Neuron (in vitro differentiated cells): ENCODE measurements at regions not wholly inside any gene's neighbourhood (a gene's known extent, or its start where the extent isn't known, plus 50 kb on each side); places are given as distances from the start of the nearest gene placed in this dataset.

Experiments used
- H2AFZ ChIP-seq: one replicate; pipeline ENCODE4 v1.6.1; 2013; ENCODE audit warnings: low read depth, mild to moderate bottlenecking, inconsistent platforms, low read length, moderate library complexity
- H3K27me3 ChIP-seq: one replicate; pipeline ENCODE4 v1.6.1; 2013; ENCODE audit warnings: low read length; ENCODE audit not compliant: insufficient read depth
- H3K36me3 ChIP-seq: one replicate; pipeline ENCODE4 v1.6.1; 2013; ENCODE audit warnings: low read length; ENCODE audit not compliant: insufficient read depth
- H3K4me1 ChIP-seq: one replicate; pipeline ENCODE4 v1.6.1; 2013; ENCODE audit warnings: low read length; ENCODE audit not compliant: insufficient read depth
- H3K4me3 ChIP-seq: 2 replicates; pipeline ENCODE4 v1.5.1; 2013; ENCODE audit warnings: mild to moderate bottlenecking, low read length, moderate library complexity
- H3K9me3 ChIP-seq: one replicate; pipeline ENCODE4 v1.6.1; 2013; ENCODE audit warnings: low read length

DNA sequence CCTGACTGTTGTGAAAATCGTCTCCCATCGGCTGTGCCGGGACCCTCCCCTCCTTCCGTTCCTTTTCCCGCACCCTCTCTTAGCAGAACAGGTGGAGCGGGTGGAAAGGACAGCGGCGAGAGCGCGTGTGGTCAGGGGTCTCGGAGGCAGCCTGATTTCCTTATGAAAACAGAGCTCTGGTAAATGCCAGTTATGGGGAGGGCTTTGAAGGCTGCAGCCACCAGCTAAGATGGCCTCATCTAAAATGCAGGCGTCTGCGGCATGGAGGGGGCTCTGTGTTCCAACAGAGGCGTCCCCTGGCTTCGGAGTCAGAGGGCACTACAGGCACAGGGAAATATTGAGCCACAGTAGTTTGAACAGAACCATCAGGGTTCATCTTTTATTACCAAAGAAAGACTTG is 93.8 kb upstream of the SOX1 start:
- Histone ChIP-seq H2AFZ (peak overlapping the region; percentile 31), H3K9me3 (no peaks in the 10 kb centered on the region), H3K36me3 (no peaks in the 10 kb centered on the region), H3K27me3 (peaks cover 3% of the 10 kb centered on the region), H3K4me1 (peaks cover 33% of the 10 kb centered on the region), H3K4me3 (peak overlapping the region; percentile 32)

DNA sequence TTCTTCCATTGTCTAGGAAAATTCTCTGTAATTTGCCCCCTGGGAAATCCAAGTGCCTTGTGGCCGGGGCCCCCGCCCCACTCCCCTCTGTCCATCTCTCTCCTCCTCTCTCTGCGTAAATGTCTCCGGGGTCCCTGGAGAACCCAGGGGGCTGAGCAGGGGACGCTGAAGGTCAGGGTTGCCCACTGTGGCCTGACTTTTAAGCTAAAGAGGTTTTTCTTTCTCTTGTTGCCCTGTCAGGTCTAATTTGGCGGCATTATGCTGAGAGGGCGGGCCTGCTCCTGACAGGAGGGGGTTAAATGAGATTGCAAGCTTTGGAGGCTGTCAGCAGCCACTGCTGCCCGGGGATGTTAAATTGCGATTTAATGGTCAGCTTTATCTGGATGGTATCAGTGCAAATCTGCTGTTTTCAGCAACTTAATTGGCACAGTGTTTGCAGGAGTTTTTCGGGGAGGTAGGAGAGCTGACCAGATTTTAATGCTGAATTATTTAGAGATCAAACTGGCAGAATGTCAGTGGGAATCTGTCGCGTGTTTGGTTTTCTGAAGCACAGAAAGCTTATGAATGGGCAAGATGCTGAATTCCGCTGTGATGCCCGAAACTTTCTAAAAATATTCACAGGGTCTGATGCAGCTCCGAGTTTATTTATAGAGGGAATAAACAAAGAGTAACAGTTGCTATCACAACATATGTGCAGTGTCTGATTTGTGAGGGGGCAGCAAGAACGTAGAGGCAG is 93.2 kb upstream of the SOX1 start:
- Histone ChIP-seq H3K4me3 (peak overlapping the region; percentile 32), H3K9me3 (no peaks in the 10 kb centered on the region), H3K36me3 (no peaks in the 10 kb centered on the region), H3K4me1 (peaks cover 33% of the 10 kb centered on the region), H3K27me3 (peaks cover under 1% of the 10 kb centered on the region), H2AFZ (peak overlapping the region; percentile 31)

DNA sequence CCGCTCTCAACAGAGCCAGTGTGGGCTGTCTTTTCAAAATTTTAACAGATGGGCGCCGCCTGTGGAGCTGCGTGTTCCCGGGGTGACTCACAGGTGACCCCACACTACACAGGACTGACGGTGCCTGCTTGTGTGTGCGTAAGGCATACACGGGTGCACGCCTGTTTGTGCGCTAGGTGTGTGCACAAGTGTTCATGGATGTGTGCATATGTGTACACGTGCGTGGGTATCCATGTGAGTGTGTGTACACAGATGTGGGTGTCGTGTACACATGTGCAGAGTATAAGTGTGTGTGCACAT is 92.7 kb upstream of the SOX1 start:
- H3K4me3 ChIP-seq: peak overlapping the region; percentile 32
- H3K9me3 ChIP-seq: no peaks in the 10 kb centered on the region
- peaks cover 33% of the 10 kb centered on the region for H3K4me1 ChIP-seq
- H3K36me3 ChIP-seq: no peaks in the 10 kb centered on the region
- H2AFZ ChIP-seq: no peak overlapping the region
- H3K27me3 ChIP-seq: no peaks in the 10 kb centered on the region

DNA sequence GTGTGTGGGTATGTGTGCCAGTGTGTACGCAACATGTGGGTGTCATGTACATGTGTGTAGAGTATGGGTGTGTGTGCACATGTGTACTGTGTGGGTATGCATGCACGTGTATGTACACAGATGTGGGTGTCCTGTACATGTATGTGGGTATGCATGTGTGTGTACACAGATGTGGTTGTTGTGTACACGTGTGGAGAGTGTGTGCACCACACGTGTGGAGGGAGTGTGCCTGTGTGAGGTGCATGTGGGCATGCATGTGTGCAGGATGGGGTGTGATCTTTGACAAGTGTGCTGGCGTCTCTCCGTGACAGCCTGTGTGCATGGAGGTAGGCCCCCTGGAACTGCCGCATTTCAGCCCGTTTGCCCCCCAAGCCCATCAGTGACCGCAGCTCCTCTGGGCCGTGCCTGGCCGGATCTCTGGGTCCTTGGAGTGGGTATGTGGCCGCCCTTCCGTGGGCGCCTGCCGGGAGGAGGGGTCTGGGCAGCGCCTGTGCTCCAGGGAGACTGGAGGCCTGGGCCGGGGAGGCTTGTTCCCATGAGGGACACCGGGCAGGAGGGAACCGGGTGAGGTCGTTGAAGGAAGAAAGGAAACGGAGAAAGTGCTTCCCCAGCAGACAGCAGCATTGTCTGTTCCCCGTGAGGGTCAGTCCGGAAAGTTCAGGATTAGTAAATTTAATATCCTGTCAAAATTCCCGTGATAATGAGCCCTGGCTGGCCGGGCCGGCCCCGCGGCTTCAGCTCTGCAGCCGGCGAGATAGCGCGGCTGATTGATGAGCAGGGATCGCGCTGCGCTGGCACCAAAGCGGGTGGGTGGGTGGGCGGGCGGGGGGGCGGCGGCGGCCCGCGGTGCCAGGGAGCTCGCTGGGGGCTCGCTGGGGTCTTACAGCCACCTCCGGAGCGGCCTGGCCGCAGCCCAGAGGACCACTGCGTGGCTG is 91.1 kb upstream of the SOX1 start:
- Histone ChIP-seq H3K36me3 (no peaks in the 10 kb centered on the region), H3K27me3 (no peaks in the 10 kb centered on the region), H3K9me3 (no peaks in the 10 kb centered on the region), H3K4me3 (no peak overlapping the region), H3K4me1 (peaks cover 33% of the 10 kb centered on the region), H2AFZ (no peak overlapping the region)

DNA sequence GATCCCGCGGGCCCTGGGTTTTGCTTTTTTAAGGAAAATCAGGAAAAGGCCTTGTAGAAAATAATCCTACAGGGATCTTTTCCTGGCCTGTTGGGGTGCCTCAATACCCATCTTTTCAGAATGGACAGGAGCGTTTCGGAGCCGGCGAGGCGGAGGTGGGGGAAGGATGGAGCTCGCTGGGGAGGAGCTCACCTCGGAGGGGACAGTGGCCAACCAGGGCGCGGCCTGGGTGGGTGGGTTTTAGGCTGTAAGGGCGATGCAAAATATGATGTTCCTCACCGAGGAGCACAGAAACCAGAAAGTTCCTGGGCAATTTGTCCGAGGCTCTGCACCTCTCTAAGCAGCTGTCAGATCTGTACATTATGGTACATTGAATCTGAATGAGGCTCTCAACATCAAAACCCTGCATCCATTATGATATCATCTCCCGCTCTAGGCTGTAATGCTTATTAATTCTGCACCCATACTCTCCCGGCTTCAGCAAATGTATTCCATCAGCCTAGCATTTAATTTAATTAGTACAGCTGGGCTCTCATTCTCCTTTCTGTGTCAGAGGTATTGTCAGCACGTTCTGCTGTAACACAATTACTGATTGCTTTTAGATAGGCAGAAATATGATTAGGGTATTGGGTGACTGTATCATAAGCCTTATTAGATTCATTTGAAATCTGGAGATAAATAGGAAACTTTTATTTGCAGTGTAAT is 90.3 kb upstream of the SOX1 start:
- Histone ChIP-seq H3K4me3 (no peak overlapping the region), H3K9me3 (no peaks in the 10 kb centered on the region), H3K27me3 (no peaks in the 10 kb centered on the region), H3K36me3 (no peaks in the 10 kb centered on the region), H3K4me1 (peaks cover 30% of the 10 kb centered on the region), H2AFZ (no peak overlapping the region)

DNA sequence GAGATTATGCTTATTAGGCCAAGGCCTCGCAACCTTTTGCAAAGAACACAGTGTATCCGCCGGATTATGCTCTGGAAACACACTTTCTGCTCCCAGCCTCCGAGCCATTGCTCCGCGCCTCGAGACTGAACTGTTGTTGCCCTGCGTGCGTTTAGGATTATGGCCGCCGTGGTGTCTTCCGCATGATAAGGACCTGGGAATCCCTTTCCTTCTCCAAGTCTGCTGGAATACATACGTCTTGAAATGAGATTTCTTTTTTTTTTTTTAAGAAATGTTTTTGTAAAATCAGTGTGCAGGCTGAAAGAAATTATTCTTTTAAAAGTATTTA is 89.8 kb upstream of the SOX1 start:
- no peak overlapping the region for H3K4me3 ChIP-seq
- peaks cover 24% of the 10 kb centered on the region for H3K4me1 ChIP-seq
- no peaks in the 10 kb centered on the region for H3K9me3 ChIP-seq
- H2AFZ ChIP-seq: no peak overlapping the region
- H3K36me3 ChIP-seq: no peaks in the 10 kb centered on the region
- no peaks in the 10 kb centered on the region for H3K27me3 ChIP-seq

DNA sequence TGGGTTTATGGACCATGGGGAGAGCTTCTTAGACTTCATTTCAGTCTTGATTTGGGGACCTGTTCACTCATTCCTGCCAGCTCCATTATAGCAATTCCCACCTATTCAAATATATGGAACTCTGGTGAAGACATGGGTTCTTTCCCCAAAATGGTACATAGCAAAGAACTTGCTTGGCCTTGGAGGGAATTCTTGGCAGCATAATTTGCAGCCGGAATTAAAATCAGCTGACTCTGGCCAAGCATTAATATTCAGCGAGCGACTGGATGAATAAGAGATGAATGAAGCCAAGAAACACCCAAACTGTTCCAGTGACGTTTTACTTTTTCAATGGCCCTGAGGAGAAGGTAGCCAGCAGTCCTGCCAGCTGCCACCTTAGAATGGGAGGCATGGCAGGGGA is 88.4 kb upstream of the SOX1 start:
- peaks cover 10% of the 10 kb centered on the region for H3K4me1 ChIP-seq

DNA sequence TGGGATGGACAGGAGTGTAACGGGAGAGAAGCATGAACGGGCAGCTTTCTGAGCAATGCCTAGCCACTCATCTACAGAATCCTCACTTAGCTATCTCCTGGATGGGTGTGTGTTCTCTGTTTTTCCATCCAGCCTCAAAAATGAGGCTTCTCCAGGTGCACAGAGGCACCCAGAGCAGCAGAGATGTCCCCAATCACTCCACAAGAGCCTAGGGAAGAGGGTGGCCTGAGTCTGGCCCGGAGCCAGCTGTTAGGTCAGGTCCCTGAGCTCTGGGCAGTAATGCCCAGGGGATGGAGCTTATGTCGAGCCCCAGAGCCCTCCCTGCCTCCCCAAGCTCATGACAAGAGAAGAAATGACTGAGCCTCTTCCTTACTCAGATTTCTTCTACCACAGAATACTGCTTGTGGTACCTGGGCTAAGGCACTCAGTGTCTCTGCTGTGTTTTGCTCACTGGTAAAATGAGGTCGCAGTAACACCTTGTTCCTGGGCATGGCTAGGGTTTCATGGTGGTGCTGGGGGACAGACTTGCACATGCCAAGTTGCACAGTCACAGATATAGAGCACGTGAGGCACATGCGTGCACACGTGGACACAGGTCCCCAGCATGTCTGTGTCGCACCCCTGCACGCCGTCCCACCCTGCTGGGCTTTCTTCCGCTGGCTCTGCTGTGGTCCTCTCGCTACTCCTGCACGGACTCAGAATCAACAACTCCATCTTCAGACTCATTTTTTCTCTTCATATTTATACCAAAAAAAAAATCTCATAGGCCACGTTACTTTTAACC is 86.6 kb upstream of the SOX1 start:
- Histone ChIP-seq H2AFZ (no peak overlapping the region), H3K4me1 (no peaks in the 10 kb centered on the region), H3K36me3 (no peaks in the 10 kb centered on the region), H3K4me3 (no peak overlapping the region), H3K27me3 (no peaks in the 10 kb centered on the region), H3K9me3 (no peaks in the 10 kb centered on the region)

More for the DNA sequence above, 88.4 kb upstream of the SOX1 start:
- Histone ChIP-seq H3K4me3 (no peak overlapping the region), H2AFZ (no peak overlapping the region), H3K36me3 (no peaks in the 10 kb centered on the region), H3K9me3 (no peaks in the 10 kb centered on the region), H3K27me3 (no peaks in the 10 kb centered on the region)

DNA sequence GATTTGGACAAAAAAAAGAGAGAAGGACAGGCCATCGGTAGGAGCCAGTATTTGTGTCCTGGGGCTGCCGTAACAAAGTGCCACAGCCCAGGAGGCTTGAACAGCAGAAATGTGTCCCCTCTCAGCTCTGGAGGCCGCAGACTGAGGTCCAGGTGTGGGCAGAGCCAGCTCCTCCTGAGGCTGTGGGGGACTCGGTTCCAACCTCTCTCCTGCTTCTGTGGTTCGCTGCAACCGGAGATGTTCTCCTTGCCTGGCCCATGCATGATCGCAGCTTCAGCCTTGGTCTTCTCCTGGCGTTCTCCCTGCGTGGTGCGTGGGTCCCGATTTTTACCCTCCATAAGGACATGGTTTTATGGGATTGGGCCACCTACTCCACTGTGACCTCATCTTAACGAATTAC is 85.9 kb upstream of the SOX1 start:
- no peaks in the 10 kb centered on the region for H3K9me3 ChIP-seq
- no peak overlapping the region for H2AFZ ChIP-seq
- H3K36me3 ChIP-seq: no peaks in the 10 kb centered on the region

DNA sequence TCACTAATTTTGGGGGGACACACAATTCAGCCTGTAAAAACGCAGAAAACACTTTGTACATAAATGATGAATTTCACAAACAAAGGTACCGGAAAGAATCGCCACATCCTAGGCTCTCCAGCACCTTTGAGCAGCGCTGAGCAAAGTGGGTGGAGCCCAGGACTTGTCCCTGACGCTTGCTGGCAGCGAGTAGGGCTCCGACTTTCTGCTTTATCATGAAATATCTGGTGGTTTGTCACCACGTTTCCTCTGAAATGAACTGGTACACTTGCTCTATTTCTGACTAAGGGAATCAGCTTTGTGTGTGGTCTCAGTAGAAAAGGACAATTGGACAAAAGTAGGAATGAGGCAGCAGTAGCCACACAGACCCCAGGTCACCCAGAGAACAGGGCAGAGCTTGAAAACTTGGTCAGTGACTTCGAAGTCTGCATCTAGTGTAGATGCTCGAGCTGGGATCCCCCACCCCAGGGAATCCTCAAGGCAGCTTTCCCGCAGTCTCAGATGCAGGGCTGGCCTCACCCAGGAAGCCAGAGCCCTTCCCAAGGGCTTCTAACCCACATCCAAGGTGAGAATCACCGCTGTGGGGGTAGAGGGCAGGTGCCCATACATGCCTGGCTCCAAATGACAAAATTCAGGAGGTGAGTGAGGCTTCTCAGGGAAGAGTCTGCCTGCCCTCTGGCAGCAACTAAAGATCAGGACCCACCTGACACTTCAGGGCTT is 85.3 kb upstream of the SOX1 start:
- no peak overlapping the region for H2AFZ ChIP-seq
- no peaks in the 10 kb centered on the region for H3K27me3 ChIP-seq
- no peaks in the 10 kb centered on the region for H3K4me1 ChIP-seq
- H3K36me3 ChIP-seq: no peaks in the 10 kb centered on the region
- H3K4me3 ChIP-seq: no peak overlapping the region
- no peaks in the 10 kb centered on the region for H3K9me3 ChIP-seq

More for the DNA sequence above, 85.9 kb upstream of the SOX1 start:
- Histone ChIP-seq H3K4me3 (no peak overlapping the region), H3K4me1 (no peaks in the 10 kb centered on the region), H3K27me3 (no peaks in the 10 kb centered on the region)

DNA sequence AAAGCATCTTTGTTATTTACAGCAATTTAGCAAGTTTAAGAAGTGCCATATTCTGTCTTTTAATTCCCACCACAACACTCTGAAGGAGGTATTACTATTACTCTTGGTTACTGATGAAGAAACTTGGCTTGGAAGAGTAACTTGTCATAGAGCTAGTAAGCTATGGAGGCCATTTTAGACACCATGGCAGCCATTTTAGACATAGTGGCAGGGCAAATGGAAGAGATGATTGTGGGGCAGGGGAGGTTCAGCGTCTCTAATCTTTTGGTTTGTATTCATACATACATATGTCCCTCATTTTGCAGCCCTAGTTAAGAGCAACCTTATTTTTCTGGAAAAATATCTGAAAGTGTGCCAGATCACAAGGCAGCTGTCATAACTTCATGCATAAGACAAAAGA is 82.6 kb upstream of the SOX1 start:
- H3K9me3 ChIP-seq: peaks cover 3% of the 10 kb centered on the region
- H3K36me3 ChIP-seq: no peaks in the 10 kb centered on the region
- no peaks in the 10 kb centered on the region for H3K27me3 ChIP-seq
- H3K4me1 ChIP-seq: no peaks in the 10 kb centered on the region
- peak overlapping the region; percentile 22 for H2AFZ ChIP-seq
- no peak overlapping the region for H3K4me3 ChIP-seq

DNA sequence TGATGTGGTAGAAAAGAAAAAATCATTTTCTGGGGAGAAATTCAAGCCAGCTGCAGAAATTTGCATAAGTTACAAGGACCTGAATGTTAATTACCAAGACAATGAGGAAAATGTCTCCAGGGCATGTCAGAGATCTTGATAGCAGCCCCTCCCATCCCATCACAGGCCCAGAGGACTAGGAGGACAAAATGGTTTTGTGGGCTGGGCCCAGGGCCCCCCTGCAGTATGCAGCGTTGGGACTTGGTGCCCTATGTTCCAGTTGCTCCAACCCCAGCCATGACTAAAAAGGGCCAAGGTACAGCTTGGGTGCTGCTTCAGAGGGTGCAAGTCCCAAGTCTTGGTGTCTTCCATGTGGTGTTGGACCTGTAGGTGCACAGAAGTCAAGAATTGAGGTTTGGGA is 76.6 kb upstream of the SOX1 start:
- Histone ChIP-seq H3K4me3 (no peak overlapping the region), H3K9me3 (peaks cover 11% of the 10 kb centered on the region), H3K4me1 (no peaks in the 10 kb centered on the region), H3K36me3 (no peaks in the 10 kb centered on the region), H3K27me3 (peaks cover 4% of the 10 kb centered on the region), H2AFZ (no peak overlapping the region)
